ENCODE measurements at regions not wholly inside any gene's neighbourhood (a gene's known extent, or its start where the extent isn't known, plus 50 kb on each side); places are given as distances from the start of the nearest gene placed in this dataset.

- TF ChIP-seq POLR2AphosphoS5 (IDR thresholded peaks at IDR 0.05) (no peak), CTCF (IDR thresholded peaks at IDR 0.05) (no peak)
Observed at GRCh38 chr6:71457929-71458328, 169.3 kb downstream of the OGFRL1 start.

All from prostate gland (tissue), 2 donors.